ENCODE measurements at regions not wholly inside any gene's neighbourhood (a gene's known extent, or its start where the extent isn't known, plus 50 kb on each side); places are given as distances from the start of the nearest gene placed in this dataset.
A peak's percentile ranks its signal among the peaks of the same experiment; 100 is the strongest.
"Not testable (repeated sequence)": the region's sequence is repeated elsewhere in the genome, so short reads cannot be mapped to it uniquely, and the experiment has no call there.

DNA sequence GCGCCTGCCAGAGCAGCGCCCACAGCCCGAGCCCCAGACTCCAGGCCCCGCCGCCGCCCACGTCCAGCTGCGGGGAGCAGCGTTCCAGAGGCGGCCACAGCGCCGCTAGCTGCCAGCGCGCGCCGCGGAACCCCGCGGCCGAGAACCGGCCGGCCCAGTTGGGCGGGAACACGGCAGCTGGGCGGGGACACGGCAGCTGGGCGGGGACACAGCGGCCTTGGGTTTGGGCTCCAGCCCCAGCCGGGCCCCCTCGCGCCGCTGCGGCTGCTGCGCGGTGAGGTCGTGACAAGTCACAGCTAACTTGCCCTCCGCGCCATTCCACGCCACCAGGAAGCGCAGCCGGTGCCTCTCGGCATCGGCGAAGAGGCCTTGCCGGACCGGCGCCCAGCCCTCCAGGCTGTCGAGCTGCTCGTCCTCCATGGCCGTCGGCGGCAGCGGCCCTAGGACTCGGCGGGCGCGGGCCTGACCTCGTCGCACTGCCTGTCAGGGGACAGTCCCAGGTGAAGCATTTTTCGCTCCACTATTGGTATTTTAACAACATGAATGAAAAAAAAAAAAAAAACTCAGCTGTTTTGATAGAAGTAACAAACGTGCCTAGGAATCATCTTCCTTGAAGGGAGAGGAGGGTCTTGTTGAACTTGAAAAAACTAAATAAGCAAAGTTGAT is 56.6 kb upstream of the GOLGA8N start:
- peak overlapping the region; percentile 32 for H3K4me3 ChIP-seq (ENCODE audit: control insufficient read depth, low read depth, low read length)
- not testable (repeated sequence) for DNase-seq (ENCODE audit: low read depth)

DNA sequence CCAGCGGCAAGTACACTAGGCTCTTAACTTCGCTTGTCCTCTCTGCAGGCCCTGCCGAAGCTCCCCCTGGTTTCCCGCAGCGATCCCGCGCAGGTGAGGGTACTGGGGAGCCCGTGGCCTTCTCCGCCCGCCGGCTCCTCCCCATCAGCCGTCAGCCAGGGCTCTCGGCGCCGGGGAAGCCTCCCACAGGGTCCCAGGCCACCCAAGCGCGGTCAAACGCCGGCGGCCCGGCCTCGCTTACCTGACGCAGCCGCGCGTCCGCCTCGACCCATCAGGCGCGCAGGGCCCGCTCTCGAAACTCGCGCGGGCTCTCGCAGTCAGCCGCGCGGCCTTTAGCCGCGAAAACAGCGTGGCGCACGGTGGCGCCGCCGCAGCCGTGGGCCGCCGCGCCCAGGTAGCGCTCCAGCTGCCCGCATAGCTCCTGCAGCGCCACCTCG is 57.2 kb upstream of the GOLGA8N start:
- DNase-seq (ENCODE audit: low read depth): not testable (repeated sequence)

DNA sequence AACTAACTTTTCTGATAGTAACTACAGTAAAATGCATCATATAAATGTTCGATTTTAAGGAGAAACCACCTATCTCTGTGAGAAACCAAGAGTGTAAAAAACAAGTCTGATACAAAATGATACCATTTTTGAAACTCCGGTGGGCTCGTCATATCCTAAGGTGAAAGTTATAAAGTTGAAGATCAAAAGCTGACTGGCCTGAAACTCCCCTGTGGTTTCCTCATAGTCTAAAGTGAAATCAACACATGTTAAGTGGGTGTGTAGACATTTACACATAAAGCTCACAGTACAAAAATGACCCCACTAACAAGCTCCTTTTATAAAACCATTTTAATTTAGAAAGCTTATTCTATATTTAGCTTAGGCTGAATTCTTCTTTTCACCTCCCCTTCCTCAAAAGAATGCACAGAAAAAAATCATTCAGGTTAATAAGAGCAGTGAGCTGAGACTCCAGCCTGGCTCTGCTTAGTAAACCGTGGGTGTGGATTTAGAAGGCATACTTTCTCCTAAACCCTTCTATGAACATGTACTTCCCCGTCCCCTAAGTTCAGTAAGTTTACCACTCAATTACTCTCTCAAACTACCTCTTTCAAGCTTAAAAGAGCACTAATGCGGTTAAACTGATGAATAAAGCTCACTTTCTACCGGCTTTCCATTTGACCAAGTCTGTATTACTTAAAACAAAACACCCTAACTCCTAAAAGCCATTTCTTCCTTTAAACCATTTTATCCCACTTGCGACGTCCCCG is 57.9 kb upstream of the GOLGA8N start:
- not testable (repeated sequence) for DNase-seq (ENCODE audit: low read depth); H3K4me3 ChIP-seq (ENCODE audit: control insufficient read depth, low read depth, low read length)

More for the DNA sequence above, 57.2 kb upstream of the GOLGA8N start:
- H3K4me3 ChIP-seq (ENCODE audit: control insufficient read depth, low read depth, low read length): not testable (repeated sequence)

DNA sequence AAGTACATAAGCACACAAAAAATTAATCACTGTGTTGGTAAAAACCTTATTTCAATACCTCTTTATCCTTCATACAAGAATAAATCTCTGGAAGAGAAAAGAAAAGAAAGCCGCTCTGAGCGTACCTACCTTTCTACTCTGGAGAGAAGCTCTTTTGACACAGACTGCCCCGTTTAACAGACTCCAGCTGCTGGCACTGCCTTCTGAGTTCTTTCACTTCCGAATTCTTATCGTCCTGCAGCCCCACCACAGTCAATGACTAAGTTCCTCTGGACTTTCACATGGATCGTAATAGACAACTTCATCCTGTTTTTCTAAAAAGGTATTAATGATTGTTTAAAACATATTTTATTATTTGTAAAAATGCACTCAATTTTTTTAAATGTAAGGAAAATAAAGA is 67.5 kb upstream of the GOLGA8O start:
- DNase-seq (ENCODE audit: low read depth); H3K4me3 ChIP-seq (ENCODE audit: control insufficient read depth, low read depth, low read length): not testable (repeated sequence)

GRCh38 chr15:32522421-32522820 is 67.0 kb upstream of the GOLGA8O start:
- not testable (repeated sequence) for H3K4me3 ChIP-seq (ENCODE audit: control insufficient read depth, low read depth, low read length); DNase-seq (ENCODE audit: low read depth)

DNA sequence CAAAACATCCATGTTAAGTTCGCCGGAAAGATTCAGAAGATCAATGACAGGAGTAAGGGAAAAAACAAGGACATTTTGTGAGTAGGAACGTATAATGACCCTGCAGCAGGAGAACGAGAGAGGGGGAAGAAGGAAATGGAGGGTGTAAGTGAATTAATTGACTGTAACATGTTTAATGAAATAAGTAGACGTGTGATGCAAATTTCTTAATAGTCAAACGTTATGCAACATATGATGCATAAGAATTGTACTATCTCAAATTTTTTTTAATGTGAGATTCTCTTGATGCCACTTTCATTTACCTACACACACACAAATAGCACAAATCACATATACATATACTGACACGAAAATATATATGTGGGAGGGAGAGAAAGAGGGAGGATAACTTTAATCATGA is 63.5 kb upstream of the GOLGA8O start:
- DNase-seq (ENCODE audit: low read depth); H3K4me3 ChIP-seq (ENCODE audit: control insufficient read depth, low read depth, low read length): not testable (repeated sequence)

DNA sequence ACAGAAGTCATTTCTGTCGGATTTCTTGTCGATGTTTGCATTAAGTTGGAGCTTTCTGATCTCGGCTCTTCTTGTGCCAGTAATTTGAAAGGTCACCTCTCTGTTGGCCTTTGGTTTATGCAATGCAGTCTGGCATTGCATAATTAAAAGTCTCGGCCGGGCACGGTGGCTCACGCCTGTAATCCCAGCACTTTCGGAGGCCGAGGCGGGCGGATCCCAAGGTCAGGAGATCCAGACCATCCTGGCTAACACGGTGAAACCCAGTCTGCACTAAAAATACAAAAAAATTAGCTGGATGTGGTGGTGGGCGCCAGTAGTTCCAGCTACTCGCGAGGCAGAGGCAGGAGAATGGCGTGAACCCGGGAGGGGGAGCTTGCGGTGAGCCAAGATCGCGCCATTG is 62.6 kb upstream of the GOLGA8O start:
- not testable (repeated sequence) for H3K4me3 ChIP-seq (ENCODE audit: control insufficient read depth, low read depth, low read length); DNase-seq (ENCODE audit: low read depth)

GRCh38 chr15:32516954-32517353 is 61.5 kb upstream of the GOLGA8O start:
- DNase-seq (ENCODE audit: low read depth); H3K4me3 ChIP-seq (ENCODE audit: control insufficient read depth, low read depth, low read length): not testable (repeated sequence)

DNA sequence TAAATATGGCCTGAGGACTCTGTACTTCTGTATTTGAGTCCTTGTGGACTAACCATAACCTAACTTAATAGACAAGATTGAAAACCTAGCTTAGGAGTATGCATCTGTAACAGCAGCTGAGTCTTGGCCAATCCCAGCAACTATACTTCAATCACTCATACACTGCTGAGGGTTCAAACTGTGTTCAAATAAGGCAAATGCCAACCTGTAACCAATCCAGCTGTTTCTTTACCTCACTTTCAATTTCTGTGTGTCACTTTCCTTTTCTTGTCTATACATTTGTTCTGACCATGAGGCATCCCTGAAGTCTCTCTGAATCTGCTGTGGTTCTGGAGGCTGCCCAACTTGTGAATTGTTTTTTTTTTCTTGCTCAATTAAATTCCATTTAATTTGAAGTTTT is 57.9 kb upstream of the GOLGA8O start:
- H3K4me3 ChIP-seq (ENCODE audit: control insufficient read depth, low read depth, low read length); DNase-seq (ENCODE audit: low read depth): not testable (repeated sequence)

- not testable (repeated sequence) for DNase-seq (ENCODE audit: low read depth); H3K4me3 ChIP-seq (ENCODE audit: control insufficient read depth, low read depth, low read length)
Observed at GRCh38 chr15:32510027-32510426, 54.6 kb upstream of the GOLGA8O start.

GRCh38 chr15:32508081-32508480 is 52.6 kb upstream of the GOLGA8O start:
- not testable (repeated sequence) for DNase-seq (ENCODE audit: low read depth); H3K4me3 ChIP-seq (ENCODE audit: control insufficient read depth, low read depth, low read length)

- not testable (repeated sequence) for H3K4me3 ChIP-seq (ENCODE audit: control insufficient read depth, low read depth, low read length); DNase-seq (ENCODE audit: low read depth)
Observed at GRCh38 chr15:32506787-32507186, 51.4 kb upstream of the GOLGA8O start.

- H3K4me3 ChIP-seq (ENCODE audit: control insufficient read depth, low read depth, low read length); DNase-seq (ENCODE audit: low read depth): not testable (repeated sequence)
Observed at GRCh38 chr15:32505633-32506032, 50.2 kb upstream of the GOLGA8O start.

Data from AG09309 (cell line).